ENCODE measurements at regions not wholly inside any gene's neighbourhood (a gene's known extent, or its start where the extent isn't known, plus 50 kb on each side); places are given as distances from the start of the nearest gene placed in this dataset.

- TF ChIP-seq ZNF658 (tag by site-specific recombination; IDR thresholded peaks at IDR 0.05), result no peak
- TF ChIP-seq CTCF (tag by site-specific recombination; IDR thresholded peaks at IDR 0.05), result no peak
- no peak for TF ChIP-seq ZNF416 (tag by site-specific recombination; IDR thresholded peaks at IDR 0.05)
- TF ChIP-seq ZNF280D (tag by site-specific recombination; IDR thresholded peaks at IDR 0.05), result no peak
- no peak for TF ChIP-seq PBX3 (CRISPR knock-in tag; IDR thresholded peaks at IDR 0.05)
- no peak for TF ChIP-seq ZNF175 (tag by site-specific recombination; IDR thresholded peaks at IDR 0.05)
- TF ChIP-seq ZNF623 (tag by site-specific recombination; IDR thresholded peaks at IDR 0.05), result no peak
- no peak for TF ChIP-seq REST (tag by site-specific recombination; IDR thresholded peaks at IDR 0.05)
- no peak for TF ChIP-seq ZBTB11 (tag by site-specific recombination; conservative IDR thresholded peaks at IDR 0.05; ENCODE audit: low read depth)
- no peak for TF ChIP-seq ZNF302 (tag by site-specific recombination; IDR thresholded peaks at IDR 0.05; ENCODE audit: low read depth)
- no peak for TF ChIP-seq KLF9 (tag by site-specific recombination; IDR thresholded peaks at IDR 0.05; ENCODE audit: low read depth)
- no peak for TF ChIP-seq MEIS1 (CRISPR knock-in tag; IDR thresholded peaks at IDR 0.05; ENCODE audit: borderline replicate concordance)
These were observed 145.7 kb upstream of the CDH19 start for GRCh38 chr18:66749481-66750035.
